ENCODE measurements at regions not wholly inside any gene's neighbourhood (a gene's known extent, or its start where the extent isn't known, plus 50 kb on each side); places are given as distances from the start of the nearest gene placed in this dataset.

- H3T11ph ChIP-seq (ENCODE audit: low read length), result no peak overlapping the region
- no peak overlapping the region for H3K4me2 ChIP-seq (ENCODE audit: insufficient read depth, insufficient read length, low read length)
- no peak overlapping the region for H3K9ac ChIP-seq (ENCODE audit: extremely low read depth, insufficient read length, low read length)
- H2BK15ac ChIP-seq (ENCODE audit: low read depth, low read length), result no peak overlapping the region
- Mint-ChIP-seq H3K27me3 (ENCODE audit: low read depth) (no peaks in the 10 kb centered on the region), H3K9me3 (peaks cover 3 to 6% of the 10 kb centered on the region in 2 experiments; a peak in 3 of 5 replicates), H3K4me1 (peaks cover 2 to 10% of the 10 kb centered on the region in 2 experiments; a peak in 2 of 4 replicates), H3K4me3 (no peak overlapping the region), H3K36me3 (ENCODE audit: insufficient read depth in 1 of 3, low read depth in 3 of 3) (peaks cover 0 to 5% (median 2%) of the 10 kb centered on the region in 3 experiments; a peak in 3 of 7 replicates), H3K27ac (no peak overlapping the region; a peak in 1 of 7 replicates)
- H3K4ac ChIP-seq (ENCODE audit: low read depth, low read length), result no peak overlapping the region
- no peak overlapping the region for H3K18ac ChIP-seq (ENCODE audit: insufficient read length, low read depth, low read length)
- no peak overlapping the region for H4K8ac ChIP-seq (replicated peaks; ENCODE audit: insufficient read length, low read depth, low read length)
- H3K79me2 ChIP-seq (ENCODE audit: insufficient read depth, low read length), result no peaks in the 10 kb centered on the region
- H4K91ac ChIP-seq (ENCODE audit: insufficient read length, low read depth, low read length), result no peak overlapping the region
- H3K23me2 ChIP-seq (ENCODE audit: insufficient read length, low read depth, low read length, poor library complexity, severe bottlenecking), result no peaks in the 10 kb centered on the region
- H3K27ac ChIP-seq (ENCODE audit: insufficient read length, low read depth, low read length), result no peak overlapping the region
- no peaks in the 10 kb centered on the region for H3K79me1 ChIP-seq (ENCODE audit: insufficient read depth, low read depth, low read length, poor library complexity, severe bottlenecking)
- no peaks in the 10 kb centered on the region for H4K20me1 ChIP-seq (ENCODE audit: control insufficient read depth, insufficient read depth, insufficient read length)
- no peak overlapping the region for H2AK5ac ChIP-seq (ENCODE audit: insufficient read length, low read length)
- no peaks in the 10 kb centered on the region for H3K9me3 ChIP-seq (ENCODE audit: control insufficient read depth, low read depth, low read length)
- peaks cover 2% of the 10 kb centered on the region; the same call in 1 of the 2 replicates for H3K4me1 ChIP-seq (ENCODE audit: insufficient read depth, low read length)
- H3K14ac ChIP-seq (ENCODE audit: insufficient read depth, low read length), result no peak overlapping the region
- WGBS (ENCODE audit: extremely low coverage, insufficient read length, low lambda C conversion rate), result no CpG with 5 or more reads among the region's 4 CpGs
- TF ChIP-seq CTCF (conservative IDR thresholded peaks at IDR 0.05), result no peak
- H2BK20ac ChIP-seq (ENCODE audit: low read depth, low read length, poor library complexity, severe bottlenecking), result no peak overlapping the region
- H4K5ac ChIP-seq (ENCODE audit: insufficient read length, low read depth, low read length), result no peak overlapping the region
- no peak overlapping the region for H2BK120ac ChIP-seq (ENCODE audit: low read depth, low read length, poor library complexity, severe bottlenecking)
- H2BK5ac ChIP-seq (ENCODE audit: insufficient read length, low read length), result no peak overlapping the region
- no peak overlapping the region for H2BK12ac ChIP-seq (ENCODE audit: insufficient read length, low read depth, low read length)
- H3K27me3 ChIP-seq (ENCODE audit: insufficient read depth, low read length), result no peaks in the 10 kb centered on the region
- DNase-seq, result no peak
- no peak overlapping the region for H3K56ac ChIP-seq (ENCODE audit: insufficient read length, low read depth, low read length)
- no peak overlapping the region for H2AFZ ChIP-seq (ENCODE audit: low read length)
- no peak overlapping the region for H3K23ac ChIP-seq (ENCODE audit: insufficient read length, low read depth, low read length)
Observed at GRCh38 chr6:14950103-14950969, 295.5 kb upstream of the JARID2 start.
